ENCODE measurements at regions not wholly inside any gene's neighbourhood (a gene's known extent, or its start where the extent isn't known, plus 50 kb on each side); places are given as distances from the start of the nearest gene placed in this dataset.

GRCh38 chr3:125692361-125692760, 97.1 kb upstream of the OSBPL11 start:
- TF ChIP-seq TARDBP (IDR thresholded peaks at IDR 0.05) (no peak), SP1 (IDR thresholded peaks at IDR 0.05) (no peak), FOXK2 (IDR thresholded peaks at IDR 0.05) (no peak), SUZ12 (IDR thresholded peaks at IDR 0.05) (no peak), L3MBTL2 (conservative IDR thresholded peaks at IDR 0.05) (no peak), NFRKB (IDR thresholded peaks at IDR 0.05) (no peak), CTBP1 (IDR thresholded peaks at IDR 0.05; ENCODE audit: borderline replicate concordance) (no peak), FOXM1 (IDR thresholded peaks at IDR 0.05; ENCODE audit: borderline replicate concordance) (no peak), PKNOX1 (IDR thresholded peaks at IDR 0.05) (no peak), FOXA1 (IDR thresholded peaks at IDR 0.05) (no peak), HDGF (IDR thresholded peaks at IDR 0.05; ENCODE audit: borderline replicate concordance) (no peak), ELF4 (IDR thresholded peaks at IDR 0.05) (no peak), BHLHE40 (IDR thresholded peaks at IDR 0.05; ENCODE audit: borderline replicate concordance) (no peak), ZNF384 (IDR thresholded peaks at IDR 0.05) (no peak)
